Calu3 (cell line): ENCODE measurements at regions not wholly inside any gene's neighbourhood (a gene's known extent, or its start where the extent isn't known, plus 50 kb on each side); places are given as distances from the start of the nearest gene placed in this dataset.
"Not testable (repeated sequence)": the region's sequence is repeated elsewhere in the genome, so short reads cannot be mapped to it uniquely, and the experiment has no call there.

Source experiments
- BruUV-seq: library from RNA; stranded (reverse); fragments of 400-500 nt; replicated peaks from 2 replicates; lab custom pipeline; 2021; lab: Mats Ljungman, UMichigan
- CTCF ChIA-PET: fragments of 300-600 bp; sonication (Branson Sonifier 250); formaldehyde crosslinking; loops from one replicate; lab custom pipeline; 2022; ENCODE audit warnings: antibody characterized with exemption; lab: Charles Lee
- DNase-seq: peaks from one replicate; pipeline ENCODE4 v3.0.0; 2022
- H3K27ac Mint-ChIP-seq: one replicate; pipeline ENCODE4 v1.8.0; 2022; ENCODE audit warnings: mixed read lengths; ENCODE audit not compliant: unreplicated experiment
- H3K27me3 Mint-ChIP-seq: one replicate; pipeline ENCODE4 v1.8.0; 2022; ENCODE audit warnings: mixed read lengths; ENCODE audit not compliant: unreplicated experiment
- H3K36me3 Mint-ChIP-seq: one replicate; pipeline ENCODE4 v1.8.0; 2022; ENCODE audit warnings: mild to moderate bottlenecking, moderate library complexity, mixed read lengths; ENCODE audit not compliant: insufficient read depth, unreplicated experiment
- H3K4me1 Mint-ChIP-seq: one replicate; pipeline ENCODE4 v1.8.0; 2022; ENCODE audit warnings: mild to moderate bottlenecking, low read depth, mixed read lengths; ENCODE audit not compliant: unreplicated experiment
- H3K4me3 Mint-ChIP-seq: one replicate; pipeline ENCODE4 v1.8.0; 2022; ENCODE audit warnings: mild to moderate bottlenecking, low read depth, moderate library complexity, mixed read lengths; ENCODE audit not compliant: unreplicated experiment
- H3K9me3 Mint-ChIP-seq: one replicate; pipeline ENCODE4 v1.8.0; 2022; ENCODE audit warnings: low read depth, mixed read lengths; ENCODE audit not compliant: unreplicated experiment
- CTCF ChIP-seq: fragments of 200-600 bp; IDR thresholded peaks from one replicate; pipeline ENCODE4 v1.8.0; 2022; ENCODE audit warnings: antibody characterized with exemption; ENCODE audit not compliant: unreplicated experiment
- intact Hi-C: fragments of 100-400 bp; cut with micrococcal nuclease; formaldehyde crosslinking; loops from one replicate; pipeline ENCODE4 v1.10.0; 2022; ENCODE audit not compliant: unreplicated experiment

- Mint-ChIP-seq H3K27me3 (no peaks in the 10 kb centered on the region), H3K36me3 (peaks cover 4% of the 10 kb centered on the region), H3K27ac (peak overlapping the region; percentile 72), H3K4me3 (no peak overlapping the region), H3K9me3 (peaks cover 2% of the 10 kb centered on the region), H3K4me1 (peaks cover 29% of the 10 kb centered on the region)
- DNase-seq: no peak
- CTCF ChIA-PET: no interaction called here
- intact Hi-C loops: no loop called here
- TF ChIP-seq CTCF: no peak
- no TSS peak for BruUV-seq
Observed at GRCh38 chr12:63495974-63496373, 172.3 kb downstream of the DPY19L2 start.

- H3K36me3 Mint-ChIP-seq, CTCF ChIA-PET, H3K9me3 Mint-ChIP-seq, H3K27me3 Mint-ChIP-seq, DNase-seq, BruUV-seq, intact Hi-C loops, H3K27ac Mint-ChIP-seq: not testable (repeated sequence)
- peaks cover 29% of the 10 kb centered on the region for H3K4me1 Mint-ChIP-seq
- H3K4me3 Mint-ChIP-seq: peak overlapping the region; percentile 5
Observed at GRCh38 chr12:63493357-63493756, 174.9 kb downstream of the DPY19L2 start.

DNA sequence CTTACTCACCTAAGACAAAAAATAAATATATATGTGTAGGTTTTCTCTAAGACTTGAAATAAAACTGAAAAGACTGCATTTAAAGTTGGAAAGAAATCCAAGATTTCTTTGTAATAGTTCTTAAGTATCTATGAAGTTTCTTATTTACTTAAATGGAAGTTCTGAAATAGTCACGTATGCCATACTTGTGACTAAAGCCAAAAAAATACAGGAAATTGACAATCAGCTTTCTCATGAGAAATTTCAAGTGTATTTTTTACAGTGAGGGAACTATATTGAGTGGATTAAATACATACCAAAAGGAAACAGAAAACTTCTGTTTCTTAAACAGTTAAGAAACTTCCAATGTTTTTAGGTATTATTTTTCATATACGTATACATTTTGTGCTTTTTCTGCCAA is 188.1 kb downstream of the DPY19L2 start:
- no peaks in the 10 kb centered on the region for H3K36me3 Mint-ChIP-seq
- CTCF ChIA-PET: no interaction called here
- intact Hi-C loops: no loop called here
- H3K27ac Mint-ChIP-seq: no peak overlapping the region
- no peak for TF ChIP-seq CTCF
- DNase-seq: no peak
- no peaks in the 10 kb centered on the region for H3K4me1 Mint-ChIP-seq
- no peak overlapping the region for H3K4me3 Mint-ChIP-seq
- no peaks in the 10 kb centered on the region for H3K27me3 Mint-ChIP-seq
- no TSS peak for BruUV-seq
- no peaks in the 10 kb centered on the region for H3K9me3 Mint-ChIP-seq

DNA sequence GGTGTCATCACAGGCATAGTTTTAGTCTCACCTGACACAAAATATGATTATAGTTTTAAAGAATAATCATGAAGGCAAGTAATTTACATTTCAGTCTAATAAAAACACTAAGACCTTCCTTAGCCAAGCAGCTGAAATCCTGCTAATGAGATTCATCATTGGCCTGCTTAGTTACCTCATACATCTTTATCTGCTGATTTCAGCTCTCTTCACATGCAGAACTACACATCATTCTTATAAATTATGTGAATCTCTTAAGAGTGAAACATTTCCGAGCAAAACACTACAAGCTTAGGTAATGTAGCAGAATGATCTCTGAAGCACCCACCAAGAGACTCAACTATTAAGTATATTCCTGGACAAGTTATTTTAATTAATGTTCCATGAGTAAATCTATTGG is 198.1 kb downstream of the DPY19L2 start:
- Mint-ChIP-seq H3K27me3 (no peaks in the 10 kb centered on the region), H3K9me3 (no peaks in the 10 kb centered on the region), H3K4me1 (no peaks in the 10 kb centered on the region), H3K4me3 (no peak overlapping the region), H3K36me3 (no peaks in the 10 kb centered on the region), H3K27ac (no peak overlapping the region)
- intact Hi-C loops: no loop called here
- no peak for DNase-seq
- no TSS peak for BruUV-seq
- CTCF ChIA-PET: no interaction called here
- no peak for TF ChIP-seq CTCF

GRCh38 chr12:63467951-63468350 is 200.3 kb downstream of the DPY19L2 start:
- no peak overlapping the region for H3K4me3 Mint-ChIP-seq
- H3K27me3 Mint-ChIP-seq: no peaks in the 10 kb centered on the region
- H3K27ac Mint-ChIP-seq: no peak overlapping the region
- intact Hi-C loops: no loop called here
- no peaks in the 10 kb centered on the region for H3K4me1 Mint-ChIP-seq
- no TSS peak for BruUV-seq
- no peak for DNase-seq
- CTCF ChIA-PET: no interaction called here
- TF ChIP-seq CTCF: no peak
- H3K36me3 Mint-ChIP-seq: peaks cover 5% of the 10 kb centered on the region
- no peaks in the 10 kb centered on the region for H3K9me3 Mint-ChIP-seq
